GM19463 (cell line): ENCODE measurements at regions not wholly inside any gene's neighbourhood (a gene's known extent, or its start where the extent isn't known, plus 50 kb on each side); places are given as distances from the start of the nearest gene placed in this dataset.

Source experiments
- ATAC-seq: cut with Tn5 transposase; IDR thresholded peaks from one replicate; pipeline ENCODE4 v1.9.1; 2021; ENCODE audit warnings: mild to moderate bottlenecking, moderate library complexity; ENCODE audit not compliant: unreplicated experiment

DNA sequence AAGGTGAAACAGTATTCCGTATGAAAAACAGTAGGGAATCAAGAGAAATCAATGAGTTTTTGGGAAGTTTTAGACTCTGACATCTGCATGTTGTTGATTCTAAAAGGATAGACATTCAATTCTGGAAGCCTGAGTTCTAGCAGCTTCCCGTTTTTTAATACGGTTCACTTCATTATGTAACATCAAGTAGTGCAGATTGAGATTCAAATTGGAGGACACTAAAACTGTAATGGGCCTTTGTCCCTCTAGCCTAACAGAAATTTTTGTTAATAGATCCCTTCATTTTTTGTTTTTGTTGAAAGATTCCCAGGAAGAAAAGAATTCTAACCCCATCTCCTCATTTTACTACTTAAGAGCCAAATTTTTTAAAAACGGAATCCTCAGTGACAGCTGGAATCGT, 384.6 kb downstream of the SH3GL2 start:
- ATAC-seq, result no peak

DNA sequence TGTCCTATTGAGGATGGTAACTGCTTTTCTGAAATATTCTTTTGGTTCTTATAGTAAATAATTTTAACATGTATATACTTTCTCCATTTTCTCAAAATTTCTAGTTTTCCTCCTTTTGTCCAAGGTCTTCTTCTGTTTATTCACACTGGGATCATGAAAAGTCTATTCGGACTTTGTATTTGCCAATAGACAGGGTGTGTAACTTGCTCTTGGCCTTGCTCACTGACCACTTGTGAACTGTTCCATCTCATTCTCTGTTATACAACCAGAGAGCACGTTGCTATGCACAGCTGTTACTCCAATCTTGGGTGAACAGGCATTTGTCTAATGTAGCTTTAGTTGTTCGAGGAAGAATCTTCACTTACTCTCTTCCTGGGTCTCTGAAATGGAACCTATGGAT, 388.9 kb downstream of the SH3GL2 start:
- ATAC-seq, result no peak

DNA sequence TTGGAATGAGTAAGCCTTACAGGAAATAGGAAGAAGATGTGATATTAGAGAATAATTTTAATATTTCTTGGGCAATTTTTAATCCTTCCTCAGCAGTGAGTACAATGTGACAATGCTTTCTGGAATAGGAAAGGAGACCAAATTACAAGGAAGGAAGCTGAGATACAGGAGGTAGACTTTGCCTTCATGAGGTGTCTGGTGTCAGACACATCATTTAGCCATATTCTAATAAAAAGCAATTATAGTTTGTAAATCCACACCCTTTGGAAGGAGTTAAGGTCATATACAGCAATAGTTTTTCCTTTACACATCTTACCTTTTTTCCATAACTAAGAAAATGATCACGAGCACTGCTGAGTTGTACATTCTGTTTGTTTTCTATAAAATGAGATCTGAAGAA, 390.4 kb downstream of the SH3GL2 start:
- no peak for ATAC-seq

DNA sequence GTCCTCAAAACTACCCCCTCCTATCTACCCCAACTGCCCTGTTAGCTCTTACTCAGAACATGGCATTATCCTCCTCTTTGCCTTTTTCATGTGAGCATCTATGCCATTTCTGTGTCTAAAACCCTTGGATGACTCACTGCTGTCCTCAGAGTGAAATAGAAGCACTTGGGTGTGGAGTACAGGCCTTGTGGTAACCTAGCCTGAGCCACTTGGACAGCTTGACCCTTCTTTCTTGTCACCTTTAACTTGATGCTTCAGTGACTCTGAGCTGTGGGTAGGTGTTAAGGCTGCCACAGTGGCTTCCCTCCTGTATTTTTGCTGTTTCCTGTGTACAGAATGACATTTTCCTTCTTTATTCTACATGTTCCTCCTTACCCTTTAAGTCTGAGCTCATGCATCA, 391.4 kb downstream of the SH3GL2 start:
- ATAC-seq, result peak; percentile 51

DNA sequence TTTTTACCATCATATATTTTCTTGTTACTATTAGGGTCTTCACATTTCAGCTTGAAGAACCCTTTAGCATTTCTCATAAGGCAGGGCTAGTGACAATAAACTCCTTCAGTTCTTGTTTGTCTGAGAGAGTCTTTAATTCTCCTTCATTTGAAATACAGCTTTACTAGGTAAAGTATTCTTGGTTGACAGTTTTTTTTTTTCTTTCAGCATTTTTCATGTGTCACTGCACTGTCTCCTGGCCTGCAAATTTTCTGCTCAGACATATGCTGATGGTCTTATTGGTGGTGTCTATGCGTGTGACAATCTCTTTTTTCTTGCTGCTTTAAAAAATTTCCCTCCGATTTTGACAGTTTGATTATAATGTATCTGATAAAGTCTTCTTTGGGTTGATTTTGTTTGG, 399.9 kb downstream of the SH3GL2 start:
- ATAC-seq, result no peak

DNA sequence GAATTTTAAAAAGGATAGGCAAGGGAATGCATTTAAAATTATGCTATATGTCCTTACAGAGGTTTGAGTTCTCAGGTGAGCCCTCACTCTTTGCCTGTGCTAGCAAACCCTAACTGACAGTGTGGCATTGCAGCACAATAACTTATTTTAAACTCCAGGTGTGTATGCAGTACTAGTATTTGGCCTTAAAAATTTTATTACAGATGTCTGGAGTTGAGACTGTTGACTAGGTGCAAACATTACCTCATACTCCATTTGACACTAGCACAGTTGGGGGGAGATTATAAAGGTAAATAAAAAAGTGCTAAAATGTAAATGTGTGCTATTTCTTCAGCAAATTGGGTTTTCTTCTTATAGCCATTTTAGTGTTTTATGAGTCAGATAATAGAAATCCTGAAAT, 407.7 kb downstream of the SH3GL2 start:
- ATAC-seq, result no peak

DNA sequence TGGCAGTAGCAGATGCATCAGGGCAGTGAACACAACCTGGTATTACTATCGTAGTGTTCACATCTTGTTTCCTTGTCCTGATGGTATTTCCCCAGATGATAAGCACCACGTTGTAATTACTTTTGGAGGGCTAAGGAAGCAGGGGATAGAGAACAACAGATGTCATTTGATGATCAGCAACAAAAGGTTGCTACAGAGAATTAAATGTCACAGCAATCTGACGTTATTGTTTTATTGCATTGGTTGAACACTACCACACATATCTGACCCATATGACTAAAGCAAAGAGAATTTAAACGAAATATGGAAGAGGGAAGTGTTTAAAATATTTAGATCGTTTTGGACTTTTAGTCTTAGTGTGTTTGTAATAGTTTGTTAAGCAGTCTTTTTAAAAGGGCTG, 408.3 kb downstream of the SH3GL2 start:
- ATAC-seq, result no peak

DNA sequence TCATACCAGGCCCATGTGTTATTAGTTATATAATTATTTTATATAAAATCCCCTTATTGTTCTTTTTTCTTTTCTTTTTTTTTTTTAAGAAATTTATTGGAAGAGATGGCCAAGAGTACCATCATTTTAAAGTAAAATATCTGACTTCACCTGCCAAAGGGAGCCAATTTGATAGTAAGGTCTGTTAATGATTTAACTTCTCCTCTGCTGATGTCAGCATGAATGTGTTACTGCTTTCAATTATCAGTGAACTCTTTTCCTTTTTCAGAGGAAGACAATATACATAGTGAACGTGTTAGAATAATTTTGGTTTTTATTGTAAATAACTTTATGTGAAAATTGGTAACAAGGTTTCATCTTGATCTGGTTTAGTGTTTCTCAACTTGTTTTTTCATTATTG, 409.6 kb downstream of the SH3GL2 start:
- no peak for ATAC-seq

DNA sequence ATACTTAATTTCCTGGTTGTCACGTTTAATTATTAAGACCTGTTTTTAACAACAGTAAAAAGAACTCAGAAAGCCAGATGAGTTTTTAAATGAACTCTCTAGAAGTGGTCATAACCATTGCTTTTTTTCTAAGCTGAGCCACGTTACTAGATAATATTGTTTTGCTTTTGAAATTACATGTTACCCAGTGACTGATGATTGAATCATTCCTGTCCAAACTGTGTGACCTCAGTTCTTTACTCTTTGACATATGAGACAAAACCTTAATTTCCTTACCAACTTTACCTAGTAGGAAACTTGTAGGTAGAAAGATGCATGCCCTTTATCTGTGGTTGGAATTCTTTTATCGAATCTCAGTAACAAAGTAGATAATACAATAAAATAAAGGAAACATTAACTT, 411.7 kb downstream of the SH3GL2 start:
- ATAC-seq, result no peak

DNA sequence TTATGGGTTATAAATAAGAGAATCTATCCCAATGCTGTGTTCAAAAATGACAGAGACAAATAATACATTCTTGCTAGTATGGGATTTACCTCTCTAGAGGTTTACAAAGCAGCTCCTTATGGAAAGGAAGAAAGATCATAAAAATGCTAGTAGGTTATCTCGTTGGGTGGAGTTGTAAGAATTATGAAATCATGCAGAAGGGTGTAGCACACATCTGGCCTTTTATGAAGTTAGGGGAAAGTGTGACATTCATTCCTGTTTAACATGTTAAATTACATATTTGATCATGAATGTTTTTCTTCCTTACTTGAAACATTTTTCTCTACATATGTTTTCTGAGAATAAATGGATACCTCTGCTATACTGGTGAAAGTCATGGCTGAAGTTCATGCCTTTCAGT, 414.2 kb downstream of the SH3GL2 start:
- no peak for ATAC-seq

DNA sequence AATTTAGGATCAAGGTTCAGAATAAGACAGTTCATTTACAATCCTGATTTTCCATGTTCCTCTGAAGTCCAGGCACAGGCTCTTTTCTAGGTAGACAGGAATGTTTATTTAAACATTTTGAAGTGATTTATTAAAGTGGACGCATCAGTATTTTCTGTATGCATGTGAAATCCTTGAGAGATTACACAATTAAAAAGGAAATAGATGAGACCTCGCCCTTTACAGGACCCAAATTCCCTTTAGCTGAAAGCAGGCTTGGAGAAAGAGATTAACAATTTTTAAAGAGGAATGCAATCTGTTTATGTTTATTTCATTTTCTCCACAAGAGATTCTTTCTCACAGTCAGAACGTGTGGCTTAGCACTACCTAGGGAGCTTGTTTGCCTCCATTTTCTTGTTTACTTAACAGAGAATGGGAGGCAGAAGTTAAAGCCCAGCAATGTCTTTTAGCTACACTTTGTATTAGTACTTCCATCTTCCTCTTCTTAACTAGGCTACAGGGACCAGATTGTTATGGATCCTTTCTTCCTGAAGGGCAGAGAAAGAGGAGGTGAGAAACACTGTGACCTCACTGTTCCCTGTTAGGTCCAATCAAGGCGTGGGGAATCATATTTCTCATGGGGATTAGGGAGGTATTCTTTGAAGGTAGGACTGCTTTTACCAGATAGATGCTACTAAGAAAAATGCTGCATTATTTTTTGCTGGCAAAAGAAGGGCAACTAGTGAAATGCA, 416.0 kb downstream of the SH3GL2 start:
- ATAC-seq, result no peak

DNA sequence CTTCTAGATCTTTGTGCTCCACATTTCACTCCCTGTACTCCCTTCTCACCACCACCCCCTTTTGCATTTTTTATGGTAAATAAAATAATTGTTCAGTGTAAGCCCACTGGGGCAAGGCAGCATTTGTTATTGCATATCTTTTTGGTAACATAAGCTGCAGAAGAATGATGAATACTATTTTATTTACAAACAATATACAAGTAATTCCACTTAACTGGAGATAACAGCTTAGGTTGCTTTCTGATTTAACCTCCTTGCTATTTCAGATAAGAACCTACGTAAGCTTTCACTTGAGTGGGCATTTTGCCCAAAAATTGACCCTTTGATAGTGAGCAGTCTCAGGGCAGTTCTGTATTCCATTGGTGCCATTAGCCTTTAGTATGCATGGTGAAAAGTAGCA, 417.9 kb downstream of the SH3GL2 start:
- ATAC-seq, result no peak

DNA sequence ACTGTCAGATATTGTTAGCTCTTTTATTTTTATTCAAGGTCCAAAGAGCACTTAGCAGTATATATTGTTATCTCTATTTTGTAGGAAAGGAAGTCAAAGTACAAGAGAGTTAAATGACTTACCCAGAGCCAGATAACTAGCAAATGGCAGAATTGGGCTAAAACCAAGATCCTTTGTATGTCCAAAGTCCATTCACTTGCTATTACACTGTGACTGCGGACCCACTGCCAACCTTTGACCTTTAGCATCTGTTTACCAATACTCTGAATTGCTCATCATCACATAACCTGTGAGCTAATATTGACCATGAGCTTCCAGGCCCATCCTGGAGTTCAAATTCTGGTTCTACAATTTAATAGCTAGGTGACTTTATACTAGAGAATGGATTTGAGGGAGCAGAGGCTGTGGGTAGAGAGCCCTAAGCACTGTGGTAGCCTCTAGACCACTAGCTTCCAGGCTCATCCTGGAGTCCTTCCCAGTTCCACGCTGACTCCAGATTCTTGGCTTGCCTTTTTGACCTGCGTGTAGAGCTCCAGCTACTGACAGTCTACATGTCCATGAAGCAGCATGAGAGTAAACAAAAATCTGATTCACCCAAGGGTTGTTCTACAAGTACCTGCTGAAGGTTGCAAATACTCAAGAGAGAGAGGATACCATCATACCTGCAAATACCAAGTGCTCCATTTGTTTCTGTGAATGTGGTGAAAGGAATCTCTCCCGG, 424.0 kb downstream of the SH3GL2 start:
- ATAC-seq, result no peak

DNA sequence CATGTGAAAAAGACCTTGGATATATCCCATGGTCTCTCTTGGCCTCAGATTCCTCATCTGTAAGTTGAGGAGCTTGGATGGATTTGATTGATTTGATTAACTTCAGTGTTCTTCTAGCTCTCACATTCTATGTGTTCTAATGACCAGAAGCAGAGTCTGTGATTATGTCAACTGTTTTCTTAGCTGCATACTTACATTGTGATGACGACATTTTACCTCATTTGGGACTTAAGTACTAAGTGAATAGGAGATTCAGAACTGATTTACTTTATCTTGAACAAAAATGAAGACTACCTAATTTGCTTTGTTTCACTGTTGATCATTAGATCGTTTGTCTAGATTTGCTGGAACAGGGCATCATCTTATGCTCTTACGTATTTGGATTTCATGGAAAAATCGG, 427.7 kb downstream of the SH3GL2 start:
- no peak for ATAC-seq

DNA sequence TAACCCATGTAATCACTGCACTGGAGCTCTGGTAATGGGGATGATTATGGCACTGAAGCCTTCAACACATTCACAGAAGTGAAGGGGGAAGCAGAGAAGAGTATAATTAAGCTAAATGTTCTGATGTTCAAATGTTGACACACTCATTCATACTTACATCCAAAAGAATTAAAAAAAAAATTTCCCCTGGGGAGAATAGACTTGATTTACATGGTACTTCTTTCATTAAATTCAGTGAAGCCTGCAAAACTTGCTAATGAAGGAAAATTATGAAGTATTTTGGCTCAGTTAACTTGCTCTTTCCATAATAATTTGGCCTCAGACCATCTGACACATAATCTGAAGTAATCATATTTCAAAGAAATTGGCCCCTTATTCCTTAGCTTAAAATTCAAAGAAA, 428.8 kb downstream of the SH3GL2 start:
- ATAC-seq, result no peak

DNA sequence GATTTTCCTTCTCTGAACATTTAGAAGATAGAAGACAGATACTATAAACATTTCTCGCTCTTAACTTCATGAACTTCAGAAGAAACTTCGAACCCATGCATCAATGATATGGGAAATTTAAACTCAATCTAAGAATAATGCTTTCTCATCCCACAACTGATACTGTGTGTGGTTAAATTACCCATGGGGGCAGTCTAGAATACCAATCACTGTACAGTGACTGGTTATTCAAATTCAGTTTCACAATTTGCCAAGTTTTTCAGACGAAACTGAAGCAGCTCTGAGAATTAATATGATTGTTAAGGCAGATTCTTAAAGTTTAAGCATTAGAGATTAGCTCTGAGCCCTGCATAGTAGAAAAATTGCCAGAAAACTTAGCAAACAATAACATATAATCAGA, 431.0 kb downstream of the SH3GL2 start:
- ATAC-seq, result peak; percentile 75

DNA sequence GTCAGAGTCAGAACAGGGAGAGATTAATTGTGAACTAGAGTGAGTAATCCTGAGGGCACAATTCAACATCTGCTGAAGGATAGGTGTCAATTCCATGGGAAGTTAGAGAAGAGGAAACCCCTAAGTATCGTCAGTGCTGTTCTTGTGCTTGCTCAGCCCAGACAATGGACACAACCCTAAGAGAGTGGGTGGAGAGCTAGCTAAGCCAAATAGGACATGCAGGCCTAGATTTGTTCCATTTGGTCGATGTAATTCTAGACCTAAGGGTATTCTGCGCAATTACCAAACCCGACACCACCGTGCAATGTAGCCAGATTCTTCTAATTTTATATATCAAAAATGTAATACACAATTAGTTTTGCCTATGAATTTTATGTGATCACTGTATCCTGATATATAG, 431.6 kb downstream of the SH3GL2 start:
- no peak for ATAC-seq

DNA sequence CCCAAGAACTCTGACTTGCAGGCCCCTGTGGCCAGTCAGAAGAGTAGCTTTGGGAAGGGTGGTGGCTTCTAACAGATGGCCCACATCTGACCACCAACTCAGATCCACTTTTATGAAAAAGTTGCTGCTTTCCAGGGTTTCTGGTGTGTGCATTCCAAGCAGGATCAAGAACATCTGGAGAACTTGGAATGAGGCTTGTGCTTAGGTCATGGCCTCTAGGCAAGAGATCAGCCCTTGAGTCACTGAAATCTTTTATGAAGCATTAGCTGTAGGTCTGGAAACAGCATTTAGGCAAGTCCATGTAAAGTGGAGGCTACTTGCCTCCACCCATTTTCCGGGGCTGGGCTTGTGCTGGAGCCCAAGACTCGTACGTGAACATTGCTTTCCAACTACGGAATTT, 433.3 kb downstream of the SH3GL2 start:
- ATAC-seq, result no peak

DNA sequence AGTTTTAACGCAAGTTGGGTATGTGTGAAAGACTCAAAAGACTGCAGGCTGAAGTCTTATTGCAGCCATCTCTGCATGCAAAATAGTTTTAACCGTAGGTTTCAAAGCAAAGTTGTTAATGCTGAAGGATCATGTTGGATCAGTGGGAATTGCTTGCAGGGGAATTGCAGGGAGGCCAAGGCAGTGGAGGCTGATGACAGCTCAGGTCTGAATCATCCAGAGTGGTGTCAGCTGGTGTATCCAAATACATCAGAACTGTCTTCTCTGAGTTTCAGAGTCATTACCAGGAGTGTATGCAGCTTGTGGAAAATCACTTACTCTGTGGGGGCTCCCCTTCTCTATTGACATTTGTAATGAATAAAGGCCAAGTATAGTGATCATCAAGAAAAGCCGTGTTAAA, 435.7 kb downstream of the SH3GL2 start:
- ATAC-seq, result no peak

DNA sequence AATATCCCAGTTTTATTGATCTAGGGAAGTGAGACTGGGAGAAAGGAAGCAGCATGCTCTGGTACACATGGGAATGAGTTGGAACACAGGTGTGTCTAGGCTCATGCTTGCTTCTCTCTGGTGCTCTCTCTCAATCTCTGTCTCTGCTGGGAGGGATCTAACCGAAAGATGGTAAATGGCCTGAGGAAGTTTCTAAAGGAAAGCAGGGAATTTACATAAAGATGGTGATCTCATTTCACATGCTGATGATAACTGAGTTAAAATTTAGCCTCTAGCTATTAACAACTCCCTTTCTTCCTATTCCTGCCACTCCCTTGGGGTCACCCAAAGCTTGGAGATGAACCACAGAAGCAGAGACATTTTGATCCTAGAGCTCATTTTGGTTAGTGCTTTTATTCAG, 436.2 kb downstream of the SH3GL2 start:
- ATAC-seq, result no peak

DNA sequence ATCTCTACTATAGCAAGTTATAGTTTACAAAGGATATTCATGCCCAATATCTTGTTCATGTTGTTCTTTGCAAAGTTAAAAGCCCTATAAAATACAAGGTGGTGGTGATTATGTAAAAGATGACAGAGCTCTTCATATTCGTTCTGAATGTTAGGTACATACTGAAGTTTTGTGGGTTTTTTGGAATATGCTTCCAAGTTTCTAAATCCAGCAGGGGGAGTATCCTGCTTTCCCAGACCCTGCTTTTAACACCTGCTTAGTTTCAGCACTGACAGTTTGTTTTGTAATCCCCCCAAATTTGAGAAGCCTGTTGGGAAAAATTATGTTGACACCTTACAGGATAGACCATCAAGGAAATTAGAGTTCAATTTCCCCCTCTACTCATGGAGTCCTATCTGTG, 438.3 kb downstream of the SH3GL2 start:
- ATAC-seq, result no peak

DNA sequence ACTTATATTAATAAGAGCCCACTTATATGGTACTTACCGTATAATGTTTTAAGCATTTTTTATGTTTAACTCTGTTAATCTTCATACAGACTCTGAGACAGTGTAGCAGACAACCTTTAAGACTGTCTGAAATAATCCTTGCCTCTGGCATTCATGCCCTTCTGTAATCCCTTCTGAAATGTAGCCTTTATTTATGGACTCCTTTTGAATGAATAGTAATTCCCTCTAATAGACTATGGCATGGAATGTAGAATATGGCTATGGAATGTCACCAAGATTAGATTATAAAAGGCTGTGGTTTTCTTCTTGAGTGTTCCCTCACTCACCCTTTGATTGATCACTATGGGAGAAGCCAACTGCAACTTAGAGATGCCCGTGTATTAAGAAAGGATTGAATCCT, 439.4 kb downstream of the SH3GL2 start:
- no peak for ATAC-seq

DNA sequence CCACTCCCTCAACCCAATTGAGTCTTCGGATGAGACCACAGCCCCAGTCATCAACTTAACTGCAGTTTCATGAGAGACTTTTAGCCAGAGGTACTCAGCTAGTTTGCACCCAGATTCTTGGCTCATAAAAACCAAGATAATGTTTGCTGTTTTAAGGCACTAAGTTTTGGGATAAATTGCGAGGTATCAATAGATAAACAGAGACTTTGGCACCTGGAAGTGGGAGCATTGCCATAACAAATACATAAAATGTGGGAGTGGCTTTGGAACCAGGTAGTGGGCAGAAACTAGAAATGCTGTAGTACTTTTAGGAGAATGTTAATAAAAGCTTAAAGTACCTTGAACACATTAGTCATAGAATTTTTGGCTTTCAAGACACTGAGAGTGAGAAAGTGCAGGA, 439.8 kb downstream of the SH3GL2 start:
- no peak for ATAC-seq
